Psoas muscle (tissue), 7 donors: ENCODE measurements at regions not wholly inside any gene's neighbourhood (a gene's known extent, or its start where the extent isn't known, plus 50 kb on each side); places are given as distances from the start of the nearest gene placed in this dataset.

ENCODE experiments used
- ATAC-seq, 4 donors: fragments of 200-7000 bp; cut with Tn5 transposase; one replicate each; pipeline ENCODE4 v1.9.1; 2020; ENCODE audit warnings: moderate library complexity in 3 of 4, mild to moderate bottlenecking in 2 of 4
- DNase-seq, 2 donors: peaks; one replicate each; pipeline ENCODE4 v3.0.0-alpha.2; 2020
- H3K27ac ChIP-seq: fragments of 200-600 bp; one replicate; pipeline ENCODE4 v1.8.0; 2022
- H3K27me3 ChIP-seq, 3 donors: fragments of 200-600 bp in 1 of 3; one replicate each; pipeline versions ENCODE4 v1.6.1 to v1.8.0; 2013 to 2022; ENCODE audit warnings: low read length in 2 of 3, mild to moderate bottlenecking in 2 of 3, moderate library complexity in 1 of 3; ENCODE audit not compliant: insufficient read depth in 3 of 3
- H3K36me3 ChIP-seq, 2 donors: fragments of 200-600 bp in 1 of 2; one replicate each; pipeline versions ENCODE4 v1.6.1 to v1.8.0; 2013 to 2022; ENCODE audit warnings: low read depth in 1 of 2, mild to moderate bottlenecking in 1 of 2, moderate library complexity in 1 of 2; ENCODE audit not compliant: insufficient read depth in 1 of 2
- H3K4me1 ChIP-seq: fragments of 200-600 bp; one replicate; pipeline ENCODE4 v1.8.0; 2022
- H3K4me3 ChIP-seq: fragments of 200-600 bp; one replicate; pipeline ENCODE4 v1.8.0; 2022; ENCODE audit warnings: mild to moderate bottlenecking
- H3K9me3 ChIP-seq: fragments of 200-600 bp; one replicate; pipeline ENCODE4 v1.8.0; 2022
- CTCF ChIP-seq: fragments of 200-600 bp; IDR thresholded peaks from one replicate; pipeline ENCODE4 v1.8.0; 2022; ENCODE audit warnings: antibody characterized with exemption
- WGBS, 3 donors: extraction: QIAGEN DNeasy Blood & Tissue Kit; methylation state at CpG; one replicate each; pipeline versions ENCODE4 v1.1.6 to v1.1.7; 2013; 5-methylcytosine and 5-hydroxymethylcytosine counted together
- intact Hi-C, 2 donors: fragments of 100-400 bp; cut with DNase I; formaldehyde crosslinking; loops; one replicate each; pipeline versions ENCODE4 v1.11.0 to v1.14.2; 2022
- donor health status: healthy with polysubstance abuse.
- donor health status: DM: no; HTN: no; CAD: no; lungs with moderate emphysema.
- donor health status: Bipolar disorder and iron deficiency.
- donor health status: healthy.
- donor health status: DM: yes; HTN: yes; CAD: no.
- donor health status: DM: no; HTN: no; CAD: no.
- donor health status: DM: yes; HTN: yes; CAD: no.

- no peaks in the 10 kb centered on the region for H3K9me3 ChIP-seq
- no peak for TF ChIP-seq CTCF
- H3K27me3 ChIP-seq, result no peaks in the 10 kb centered on the region
- 54 to 65% (median 62%) methylated on average over 1 of the region's 1 CpG for WGBS, 3 donors
- no peak overlapping the region for H3K4me3 ChIP-seq
- no peaks in the 10 kb centered on the region for H3K4me1 ChIP-seq
- no peak for DNase-seq
- intact Hi-C loops, result no loop called here
- no peak for ATAC-seq
- H3K27ac ChIP-seq, result no peak overlapping the region
- no peaks in the 10 kb centered on the region for H3K36me3 ChIP-seq
Measured at GRCh38 chr11:79834015-79834414, 393.2 kb upstream of the TENM4 start.

- Histone ChIP-seq H3K9me3 (no peaks in the 10 kb centered on the region), H3K4me3 (no peak overlapping the region), H3K27me3 (no peaks in the 10 kb centered on the region), H3K4me1 (no peaks in the 10 kb centered on the region), H3K27ac (no peak overlapping the region), H3K36me3 (no peaks in the 10 kb centered on the region)
- WGBS, 3 donors, result 69 to 80% (median 75%) methylated on average over 3 of the region's 3 CpGs
- no peak for TF ChIP-seq CTCF
- ATAC-seq (no peak), DNase-seq (no peak)
- intact Hi-C loops, result no loop called here
Measured at GRCh38 chr11:79830446-79830845, 389.6 kb upstream of the TENM4 start.

GRCh38 chr11:79829891-79830290 is 389.1 kb upstream of the TENM4 start:
- Histone ChIP-seq H3K9me3 (no peaks in the 10 kb centered on the region), H3K27ac (no peak overlapping the region), H3K36me3 (no peaks in the 10 kb centered on the region), H3K4me1 (no peaks in the 10 kb centered on the region), H3K27me3 (no peaks in the 10 kb centered on the region), H3K4me3 (no peak overlapping the region)
- TF ChIP-seq CTCF, result no peak
- ATAC-seq, result no peak
- DNase-seq, result no peak
- intact Hi-C loops, result no loop called here
- WGBS, 3 donors, result 82 to 88% (median 87%) methylated on average over 3 of the region's 3 CpGs

- WGBS, 3 donors, result 90 to 95% (median 92%) methylated on average over 3 of the region's 3 CpGs
- Histone ChIP-seq H3K36me3 (no peaks in the 10 kb centered on the region), H3K27me3 (no peaks in the 10 kb centered on the region), H3K27ac (no peak overlapping the region), H3K4me3 (no peak overlapping the region), H3K4me1 (no peaks in the 10 kb centered on the region), H3K9me3 (no peaks in the 10 kb centered on the region)
- no peak for TF ChIP-seq CTCF
- ATAC-seq (no peak), DNase-seq (no peak)
- intact Hi-C loops, result no loop called here
Measured at GRCh38 chr11:79822766-79823165, 381.9 kb upstream of the TENM4 start.

- Histone ChIP-seq H3K27me3 (no peaks in the 10 kb centered on the region), H3K36me3 (no peaks in the 10 kb centered on the region), H3K27ac (no peak overlapping the region), H3K4me1 (no peaks in the 10 kb centered on the region), H3K9me3 (no peaks in the 10 kb centered on the region), H3K4me3 (no peak overlapping the region)
- ATAC-seq, result no peak
- intact Hi-C loops, result no loop called here
- TF ChIP-seq CTCF, result no peak
- WGBS, 3 donors, result 64 to 75% (median 72%) methylated on average over 3 of the region's 3 CpGs
- DNase-seq, result no peak
Measured at GRCh38 chr11:79813551-79813950, 372.7 kb upstream of the TENM4 start.
